H9 (cell line): ENCODE measurements at regions not wholly inside any gene's neighbourhood (a gene's known extent, or its start where the extent isn't known, plus 50 kb on each side); places are given as distances from the start of the nearest gene placed in this dataset.

ENCODE experiments used
- DNase-seq: peaks from one replicate; pipeline ENCODE4 v3.0.0-alpha.2; 2017
- H2AFZ ChIP-seq: one replicate; pipeline ENCODE4 v1.6.1; 2013; ENCODE audit warnings: mild to moderate bottlenecking, low read length, control low read depth, moderate library complexity
- H2AK5ac ChIP-seq: 2 replicates; pipeline ENCODE4 v1.6.1; 2013; ENCODE audit warnings: low read length, control low read depth, mixed read lengths; ENCODE audit not compliant: insufficient read length
- H2BK120ac ChIP-seq: one replicate; pipeline ENCODE4 v1.6.1; 2013; ENCODE audit warnings: low read depth, mild to moderate bottlenecking, low read length, control low read depth, inconsistent platforms; ENCODE audit not compliant: poor library complexity, severe bottlenecking
- H2BK12ac ChIP-seq: 2 replicates; pipeline ENCODE4 v1.6.1; 2013; ENCODE audit warnings: low read length, control low read depth, mixed read lengths, low read depth; ENCODE audit not compliant: insufficient read length
- H2BK15ac ChIP-seq: 2 replicates; pipeline ENCODE4 v1.6.1; 2013; ENCODE audit warnings: low read depth, low read length, control low read depth
- H2BK20ac ChIP-seq: one replicate; pipeline ENCODE4 v1.6.1; 2013; ENCODE audit warnings: low read depth, mild to moderate bottlenecking, low read length, control low read depth, inconsistent platforms; ENCODE audit not compliant: poor library complexity, severe bottlenecking
- H2BK5ac ChIP-seq: 2 replicates; pipeline ENCODE4 v1.6.1; 2013; ENCODE audit warnings: low read length, control low read depth, mixed read lengths; ENCODE audit not compliant: insufficient read length
- H3K14ac ChIP-seq: 2 replicates; pipeline ENCODE4 v1.6.1; 2013; ENCODE audit warnings: low read length, control low read depth; ENCODE audit not compliant: insufficient read depth
- H3K18ac ChIP-seq: 2 replicates; pipeline ENCODE4 v1.6.1; 2013; ENCODE audit warnings: low read depth, mild to moderate bottlenecking, mixed read lengths, low read length, control low read depth; ENCODE audit not compliant: insufficient read length
- H3K23ac ChIP-seq: 2 replicates; pipeline ENCODE4 v1.6.1; 2013; ENCODE audit warnings: low read length, control low read depth, mixed read lengths, low read depth; ENCODE audit not compliant: insufficient read length
- H3K23me2 ChIP-seq: 2 replicates; pipeline ENCODE4 v1.6.1; 2013; ENCODE audit warnings: low read depth, mild to moderate bottlenecking, mixed read lengths, low read length, control low read depth; ENCODE audit not compliant: insufficient read length, poor library complexity, severe bottlenecking
- H3K27ac ChIP-seq: 2 replicates; pipeline ENCODE4 v1.5.1; 2013; ENCODE audit warnings: low read length, control low read depth, mixed read lengths, low read depth; ENCODE audit not compliant: insufficient read length
- H3K27me3 ChIP-seq: 2 replicates; pipeline ENCODE4 v1.6.1; 2013; ENCODE audit warnings: low read length, control low read depth, inconsistent platforms; ENCODE audit not compliant: insufficient read depth
- H3K4ac ChIP-seq: 2 replicates; pipeline ENCODE4 v1.6.1; 2013; ENCODE audit warnings: low read depth, mild to moderate bottlenecking, control low read depth, inconsistent platforms, low read length, moderate library complexity
- H3K4me1 ChIP-seq: 2 replicates; pipeline ENCODE4 v1.6.1; 2013; ENCODE audit warnings: low read length, control low read depth, inconsistent platforms; ENCODE audit not compliant: insufficient read depth
- H3K4me2 ChIP-seq: 2 replicates; pipeline ENCODE4 v1.6.1; 2013; ENCODE audit warnings: low read length, control low read depth, mixed read lengths; ENCODE audit not compliant: insufficient read length, insufficient read depth
- H3K56ac ChIP-seq: 2 replicates; pipeline ENCODE4 v1.6.1; 2013; ENCODE audit warnings: low read depth, mild to moderate bottlenecking, mixed read lengths, low read length, control low read depth; ENCODE audit not compliant: insufficient read length
- H3K79me1 ChIP-seq: 2 replicates; pipeline ENCODE4 v1.6.1; 2013; ENCODE audit warnings: low read depth, mild to moderate bottlenecking, moderate library complexity, low read length, control low read depth, inconsistent platforms; ENCODE audit not compliant: insufficient read depth, poor library complexity, severe bottlenecking
- H3K79me2 ChIP-seq: 2 replicates; pipeline ENCODE4 v1.6.1; 2013; ENCODE audit warnings: low read length, control low read depth, inconsistent platforms; ENCODE audit not compliant: insufficient read depth
- H3K9ac ChIP-seq: 2 replicates; pipeline ENCODE4 v1.6.1; 2013; ENCODE audit warnings: low read length, control low read depth, mixed read lengths; ENCODE audit not compliant: insufficient read length; ENCODE audit errors: extremely low read depth
- H3K9me3 ChIP-seq: one replicate; pipeline ENCODE4 v1.6.1; 2013; ENCODE audit warnings: low read depth, low read length, inconsistent platforms; ENCODE audit not compliant: control insufficient read depth
- H3T11ph ChIP-seq: one replicate; pipeline ENCODE4 v1.6.1; 2013; ENCODE audit warnings: mild to moderate bottlenecking, low read length, control low read depth, inconsistent platforms
- H4K20me1 ChIP-seq: one replicate; pipeline ENCODE4 v1.6.1; 2013; ENCODE audit not compliant: control insufficient read depth, insufficient read length, insufficient read depth
- H4K5ac ChIP-seq: 2 replicates; pipeline ENCODE4 v1.6.1; 2013; ENCODE audit warnings: low read depth, mild to moderate bottlenecking, mixed read lengths, low read length, control low read depth; ENCODE audit not compliant: insufficient read length
- H4K8ac ChIP-seq: replicated peaks from 2 replicates; pipeline ENCODE4 v1.6.1; 2013; ENCODE audit warnings: low read length, control low read depth, mixed read lengths, low read depth; ENCODE audit not compliant: insufficient read length
- H4K91ac ChIP-seq: 2 replicates; pipeline ENCODE4 v1.6.1; 2013; ENCODE audit warnings: low read depth, mild to moderate bottlenecking, moderate library complexity, mixed read lengths, low read length, control low read depth; ENCODE audit not compliant: insufficient read length
- H3K27ac Mint-ChIP-seq, 3 experiments: 2 replicates in 2 of 3; 3 replicates in 1 of 3; pipeline ENCODE4 v1.8.0; 2020 to 2021; ENCODE audit warnings: mixed read lengths in 3 of 3, mild to moderate bottlenecking in 1 of 3, moderate library complexity in 1 of 3
- H3K27me3 Mint-ChIP-seq: 2 replicates; pipeline ENCODE4 v1.8.0; 2021; ENCODE audit warnings: low read depth, mild to moderate bottlenecking, moderate library complexity, mixed read lengths
- H3K36me3 Mint-ChIP-seq, 3 experiments: 2 replicates in 2 of 3; 3 replicates in 1 of 3; pipeline ENCODE4 v1.8.0; 2020 to 2021; ENCODE audit warnings: low read depth in 3 of 3, mixed read lengths in 3 of 3; ENCODE audit not compliant: insufficient read depth in 1 of 3
- H3K4me1 Mint-ChIP-seq, 2 experiments: 2 replicates each; pipeline ENCODE4 v1.8.0; 2020; ENCODE audit warnings: mixed read lengths in 2 of 2
- H3K4me3 Mint-ChIP-seq, 2 experiments: 2 replicates in 1 of 2; 3 replicates in 1 of 2; pipeline ENCODE4 v1.8.0; 2020 to 2021; ENCODE audit warnings: mild to moderate bottlenecking in 2 of 2, mixed read lengths in 2 of 2, moderate library complexity in 1 of 2
- H3K9me3 Mint-ChIP-seq, 2 experiments: 2 replicates in 1 of 2; 3 replicates in 1 of 2; pipeline ENCODE4 v1.8.0; 2020; ENCODE audit warnings: mild to moderate bottlenecking in 2 of 2, mixed read lengths in 2 of 2, moderate library complexity in 1 of 2
- CTCF ChIP-seq: fragments of 200-600 bp; sonication (generic); conservative IDR thresholded peaks from 3 replicates; pipeline ENCODE4 v1.8.0; 2021; ENCODE audit warnings: antibody characterized with exemption, mild to moderate bottlenecking
- WGBS: extraction: QIAGEN DNeasy Blood & Tissue Kit; methylation state at CpG from one replicate; pipeline ENCODE4 v1.1.7; 2013; ENCODE audit warnings: missing lambda C conversion rate, low lambda C conversion rate, mixed read lengths; ENCODE audit not compliant: insufficient read length; ENCODE audit errors: extremely low coverage; 5-methylcytosine and 5-hydroxymethylcytosine counted together

GRCh38 chr6:19380293-19380692, 456.9 kb upstream of the ID4 start:
- Histone ChIP-seq H4K8ac (no peak overlapping the region), H3K4ac (no peak overlapping the region), H3K9me3 (no peaks in the 10 kb centered on the region), H3K27me3 (no peaks in the 10 kb centered on the region), H2BK5ac (no peak overlapping the region), H2BK20ac (no peak overlapping the region), H3K4me2 (no peak overlapping the region), H3K23me2 (no peaks in the 10 kb centered on the region), H3K14ac (no peak overlapping the region), H4K5ac (no peak overlapping the region), H4K91ac (no peak overlapping the region), H3K4me1 (no peaks in the 10 kb centered on the region; the same call in 1 of the 2 replicates), H3K9ac (no peak overlapping the region), H3K27ac (no peak overlapping the region), H2BK12ac (no peak overlapping the region), H2AK5ac (no peak overlapping the region), H3K79me2 (no peaks in the 10 kb centered on the region), H2BK120ac (no peak overlapping the region), H3K79me1 (no peaks in the 10 kb centered on the region), H3T11ph (no peak overlapping the region), H2AFZ (no peak overlapping the region), H3K23ac (no peak overlapping the region), H2BK15ac (no peak overlapping the region), H3K56ac (no peak overlapping the region), H4K20me1 (no peaks in the 10 kb centered on the region), H3K18ac (no peak overlapping the region)
- Mint-ChIP-seq H3K9me3 (peaks cover 11% of the 10 kb centered on the region in 2 experiments), H3K4me1 (peaks cover 3 to 7% of the 10 kb centered on the region in 2 experiments; a peak in 2 of 4 replicates), H3K36me3 (peaks cover 0 to 7% (median 0%) of the 10 kb centered on the region in 3 experiments; a peak in 1 of 7 replicates), H3K27me3 (no peaks in the 10 kb centered on the region), H3K27ac (no peak overlapping the region), H3K4me3 (no peak overlapping the region)
- no peak for DNase-seq
- no peak for TF ChIP-seq CTCF
- WGBS, result no CpG with 5 or more reads among the region's 2 CpGs
